ENCODE measurements at regions not wholly inside any gene's neighbourhood (a gene's known extent, or its start where the extent isn't known, plus 50 kb on each side); places are given as distances from the start of the nearest gene placed in this dataset.

GRCh38 chr17:73798111-73798748 is 154.0 kb upstream of the SDK2 start:
- TF ChIP-seq JUND (IDR thresholded peaks at IDR 0.05; ENCODE audit: low read depth) = no peak
- in situ Hi-C loops (cut with HindIII; ENCODE audit: low pct_unique_long_range_greater_than_20kb, low sequenced_read_pairs) = no loop called here
- no peak for DNase-seq (ENCODE audit: low read depth in 1 of 2, low spot score in 1 of 2)

- DNase-seq (ENCODE audit: low read depth in 1 of 2, low spot score in 1 of 2) = no peak
- in situ Hi-C loops (cut with HindIII; ENCODE audit: low pct_unique_long_range_greater_than_20kb, low sequenced_read_pairs) = no loop called here
- TF ChIP-seq JUND (IDR thresholded peaks at IDR 0.05; ENCODE audit: low read depth) = no peak
These were observed 154.9 kb upstream of the SDK2 start for GRCh38 chr17:73799096-73799495.

GRCh38 chr17:73799781-73800627 is 155.8 kb upstream of the SDK2 start:
- no peak for TF ChIP-seq JUND (IDR thresholded peaks at IDR 0.05; ENCODE audit: low read depth)
- no peak for DNase-seq (ENCODE audit: low read depth in 1 of 2, low spot score in 1 of 2)
- in situ Hi-C loops (cut with HindIII; ENCODE audit: low pct_unique_long_range_greater_than_20kb, low sequenced_read_pairs) = no loop called here

- TF ChIP-seq JUND (IDR thresholded peaks at IDR 0.05; ENCODE audit: low read depth) = no peak
- no peak for DNase-seq (ENCODE audit: low read depth in 1 of 2, low spot score in 1 of 2)
- in situ Hi-C loops (cut with HindIII; ENCODE audit: low pct_unique_long_range_greater_than_20kb, low sequenced_read_pairs) = no loop called here
These were observed 156.6 kb upstream of the SDK2 start for GRCh38 chr17:73800893-73801292.

GRCh38 chr17:73801455-73802100 is 157.3 kb upstream of the SDK2 start:
- TF ChIP-seq JUND (IDR thresholded peaks at IDR 0.05; ENCODE audit: low read depth) = no peak
- DNase-seq (ENCODE audit: low read depth in 1 of 2, low spot score in 1 of 2) = no peak
- in situ Hi-C loops (cut with HindIII; ENCODE audit: low pct_unique_long_range_greater_than_20kb, low sequenced_read_pairs) = no loop called here

GRCh38 chr17:73802314-73802713 is 158.1 kb upstream of the SDK2 start:
- no peak for DNase-seq (ENCODE audit: low read depth in 1 of 2, low spot score in 1 of 2)
- TF ChIP-seq JUND (IDR thresholded peaks at IDR 0.05; ENCODE audit: low read depth) = no peak
- in situ Hi-C loops (cut with HindIII; ENCODE audit: low pct_unique_long_range_greater_than_20kb, low sequenced_read_pairs) = no loop called here

- DNase-seq (ENCODE audit: low read depth in 1 of 2, low spot score in 1 of 2) = no peak
- in situ Hi-C loops (cut with HindIII; ENCODE audit: low pct_unique_long_range_greater_than_20kb, low sequenced_read_pairs) = no loop called here
- no peak for TF ChIP-seq JUND (IDR thresholded peaks at IDR 0.05; ENCODE audit: low read depth)
These were observed 158.6 kb upstream of the SDK2 start for GRCh38 chr17:73802871-73803270.

GRCh38 chr17:73803964-73804435 is 159.8 kb upstream of the SDK2 start:
- DNase-seq (ENCODE audit: low read depth in 1 of 2, low spot score in 1 of 2) = no peak
- no peak for TF ChIP-seq JUND (IDR thresholded peaks at IDR 0.05; ENCODE audit: low read depth)
- in situ Hi-C loops (cut with HindIII; ENCODE audit: low pct_unique_long_range_greater_than_20kb, low sequenced_read_pairs) = no loop called here

- DNase-seq (ENCODE audit: low read depth in 1 of 2, low spot score in 1 of 2) = no peak
- in situ Hi-C loops (cut with HindIII; ENCODE audit: low pct_unique_long_range_greater_than_20kb, low sequenced_read_pairs) = no loop called here
- no peak for TF ChIP-seq JUND (IDR thresholded peaks at IDR 0.05; ENCODE audit: low read depth)
These were observed 162.5 kb upstream of the SDK2 start for GRCh38 chr17:73806768-73807167.

GRCh38 chr17:73813201-73813600 is 169.0 kb upstream of the SDK2 start:
- DNase-seq (ENCODE audit: low read depth in 1 of 2, low spot score in 1 of 2) = no peak
- in situ Hi-C loops (cut with HindIII; ENCODE audit: low pct_unique_long_range_greater_than_20kb, low sequenced_read_pairs) = no loop called here
- TF ChIP-seq JUND (IDR thresholded peaks at IDR 0.05; ENCODE audit: low read depth) = no peak

GRCh38 chr17:73814075-73814474 is 169.8 kb upstream of the SDK2 start:
- TF ChIP-seq JUND (IDR thresholded peaks at IDR 0.05; ENCODE audit: low read depth) = no peak
- in situ Hi-C loops (cut with HindIII; ENCODE audit: low pct_unique_long_range_greater_than_20kb, low sequenced_read_pairs) = no loop called here
- DNase-seq (ENCODE audit: low read depth in 1 of 2, low spot score in 1 of 2) = no peak

- DNase-seq (ENCODE audit: low read depth in 1 of 2, low spot score in 1 of 2) = no peak
- in situ Hi-C loops (cut with HindIII; ENCODE audit: low pct_unique_long_range_greater_than_20kb, low sequenced_read_pairs) = no loop called here
- TF ChIP-seq JUND (IDR thresholded peaks at IDR 0.05; ENCODE audit: low read depth) = no peak
These were observed 171.2 kb upstream of the SDK2 start for GRCh38 chr17:73815474-73815873.

Measured in T47D (cell line).